ENCODE measurements at regions not wholly inside any gene's neighbourhood (a gene's known extent, or its start where the extent isn't known, plus 50 kb on each side); places are given as distances from the start of the nearest gene placed in this dataset.

- intact Hi-C loops (cut with micrococcal nuclease): no loop called here
These were observed 56.1 kb upstream of the ELMO1 start for GRCh38 chr7:37504801-37505200.

GRCh38 chr7:37505750-37506353 is 57.2 kb upstream of the ELMO1 start:
- intact Hi-C loops (cut with micrococcal nuclease): no loop called here

GRCh38 chr7:37508118-37508517 is 59.5 kb upstream of the ELMO1 start:
- intact Hi-C loops (cut with micrococcal nuclease): no loop called here

GRCh38 chr7:37510043-37510634 is 61.5 kb upstream of the ELMO1 start:
- intact Hi-C loops (cut with micrococcal nuclease): loop anchor here (1.0 kb wide), 4 partner anchors 157 to 323 kb away; no protein-coding TSS in a partner anchor

GRCh38 chr7:37511915-37512314 is 63.3 kb upstream of the ELMO1 start:
- intact Hi-C loops (cut with micrococcal nuclease): no loop called here

- intact Hi-C loops (cut with micrococcal nuclease): no loop called here
These were observed 65.8 kb upstream of the ELMO1 start for GRCh38 chr7:37514497-37514896.

- intact Hi-C loops (cut with micrococcal nuclease): no loop called here
These were observed 68.0 kb upstream of the ELMO1 start for GRCh38 chr7:37516664-37517063.

- intact Hi-C loops (cut with micrococcal nuclease): no loop called here
These were observed 69.6 kb upstream of the ELMO1 start for GRCh38 chr7:37518266-37518665.

- intact Hi-C loops (cut with micrococcal nuclease): no loop called here
These were observed 75.4 kb upstream of the ELMO1 start for GRCh38 chr7:37524056-37524455.

- intact Hi-C loops (cut with micrococcal nuclease): no loop called here
These were observed 76.1 kb upstream of the ELMO1 start for GRCh38 chr7:37524797-37525196.

GRCh38 chr7:37526623-37527022 is 78.0 kb upstream of the ELMO1 start:
- intact Hi-C loops (cut with micrococcal nuclease): no loop called here

- intact Hi-C loops (cut with micrococcal nuclease): no loop called here
These were observed 78.4 kb upstream of the ELMO1 start for GRCh38 chr7:37527109-37527508.

- intact Hi-C loops (cut with micrococcal nuclease): no loop called here
These were observed 82.6 kb upstream of the ELMO1 start for GRCh38 chr7:37531225-37531624.

GRCh38 chr7:37532636-37533035 is 84.0 kb upstream of the ELMO1 start:
- intact Hi-C loops (cut with micrococcal nuclease): no loop called here

- intact Hi-C loops (cut with micrococcal nuclease): no loop called here
These were observed 86.4 kb upstream of the ELMO1 start for GRCh38 chr7:37534893-37535610.

- intact Hi-C loops (cut with micrococcal nuclease): no loop called here
These were observed 87.2 kb upstream of the ELMO1 start for GRCh38 chr7:37535841-37536240.

GRCh38 chr7:37536706-37537105 is 88.0 kb upstream of the ELMO1 start:
- intact Hi-C loops (cut with micrococcal nuclease): no loop called here

- intact Hi-C loops (cut with micrococcal nuclease): no loop called here
These were observed 88.8 kb upstream of the ELMO1 start for GRCh38 chr7:37537439-37537838.

- intact Hi-C loops (cut with micrococcal nuclease): no loop called here
These were observed 90.3 kb upstream of the ELMO1 start for GRCh38 chr7:37538945-37539344.

GRCh38 chr7:37540917-37541316 is 92.3 kb upstream of the ELMO1 start:
- intact Hi-C loops (cut with micrococcal nuclease): no loop called here

- intact Hi-C loops (cut with micrococcal nuclease): no loop called here
These were observed 93.3 kb upstream of the ELMO1 start for GRCh38 chr7:37541810-37542443.

Measured in T-helper 1 cell treated with Interleukin-12 subunit alpha and Interleukin-12 subunit beta and Interleukin-4 antibody, amounts not matched to agents 30 ng/mL and 1 ng/mL, for 36 hours (primary cell).